ENCODE measurements at regions not wholly inside any gene's neighbourhood (a gene's known extent, or its start where the extent isn't known, plus 50 kb on each side); places are given as distances from the start of the nearest gene placed in this dataset.
"Not testable (repeated sequence)": the region's sequence is repeated elsewhere in the genome, so short reads cannot be mapped to it uniquely, and the experiment has no call there.

DNA sequence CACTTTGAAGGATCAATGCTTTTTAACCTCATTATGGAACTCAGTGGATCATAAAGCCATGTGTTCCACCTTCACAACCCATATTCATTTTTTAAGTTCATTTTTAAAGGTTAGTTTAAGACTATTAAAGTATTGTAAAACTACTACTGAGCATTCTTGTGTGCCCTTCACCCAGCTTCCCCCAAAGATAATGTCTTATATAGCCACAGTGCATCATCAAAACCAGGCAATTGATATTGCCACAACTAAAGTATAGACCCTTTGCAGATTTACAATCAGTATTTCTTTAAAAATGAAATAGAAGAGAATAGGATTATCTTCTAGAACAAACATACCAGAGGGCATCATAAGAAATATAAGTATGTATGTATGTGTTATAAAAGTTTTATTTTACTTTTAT lies 597.1 kb downstream of the CCSER2 start:
- no peak for DNase-seq (ENCODE audit: low spot score)

DNA sequence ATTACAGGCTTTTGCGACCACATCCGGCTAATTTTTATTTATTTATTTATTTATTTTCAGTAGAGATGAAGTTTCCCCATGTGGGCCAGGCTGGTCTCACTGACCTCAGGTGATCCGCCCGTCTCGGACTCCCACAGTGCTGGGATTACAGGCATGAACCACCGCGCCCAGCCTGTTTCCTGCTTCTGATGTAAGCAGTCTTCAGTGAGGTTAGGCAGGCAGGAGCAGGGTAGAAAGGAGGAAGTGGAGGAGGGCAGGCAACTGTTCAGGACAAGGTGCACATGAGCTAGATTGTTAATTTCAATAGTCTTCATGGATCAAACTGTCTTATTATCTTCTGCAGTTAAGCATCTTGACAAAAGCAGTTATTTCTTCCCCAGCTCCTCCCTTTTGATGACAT lies 605.0 kb downstream of the CCSER2 start:
- no peak for DNase-seq (ENCODE audit: low spot score)

DNA sequence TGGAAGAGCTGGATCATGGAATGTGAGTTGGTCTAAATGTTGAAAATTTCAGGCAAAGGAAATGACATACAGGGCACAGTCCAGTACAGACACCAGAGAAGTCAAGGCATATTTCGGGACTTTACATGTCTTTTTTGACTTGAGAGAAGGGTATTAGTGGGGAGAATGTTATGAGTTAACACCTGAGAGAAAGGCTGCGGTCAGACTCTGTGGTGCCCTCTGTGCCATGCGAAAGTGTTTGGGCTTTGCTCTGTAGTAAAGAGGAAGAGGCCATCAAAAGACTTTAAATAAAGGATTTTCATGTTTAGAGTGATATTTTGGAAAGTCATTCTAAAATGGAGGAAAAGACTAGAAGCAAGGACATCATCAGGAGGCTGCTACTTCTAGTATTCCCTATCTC lies 607.4 kb downstream of the CCSER2 start:
- no peak for DNase-seq (ENCODE audit: low spot score)

DNA sequence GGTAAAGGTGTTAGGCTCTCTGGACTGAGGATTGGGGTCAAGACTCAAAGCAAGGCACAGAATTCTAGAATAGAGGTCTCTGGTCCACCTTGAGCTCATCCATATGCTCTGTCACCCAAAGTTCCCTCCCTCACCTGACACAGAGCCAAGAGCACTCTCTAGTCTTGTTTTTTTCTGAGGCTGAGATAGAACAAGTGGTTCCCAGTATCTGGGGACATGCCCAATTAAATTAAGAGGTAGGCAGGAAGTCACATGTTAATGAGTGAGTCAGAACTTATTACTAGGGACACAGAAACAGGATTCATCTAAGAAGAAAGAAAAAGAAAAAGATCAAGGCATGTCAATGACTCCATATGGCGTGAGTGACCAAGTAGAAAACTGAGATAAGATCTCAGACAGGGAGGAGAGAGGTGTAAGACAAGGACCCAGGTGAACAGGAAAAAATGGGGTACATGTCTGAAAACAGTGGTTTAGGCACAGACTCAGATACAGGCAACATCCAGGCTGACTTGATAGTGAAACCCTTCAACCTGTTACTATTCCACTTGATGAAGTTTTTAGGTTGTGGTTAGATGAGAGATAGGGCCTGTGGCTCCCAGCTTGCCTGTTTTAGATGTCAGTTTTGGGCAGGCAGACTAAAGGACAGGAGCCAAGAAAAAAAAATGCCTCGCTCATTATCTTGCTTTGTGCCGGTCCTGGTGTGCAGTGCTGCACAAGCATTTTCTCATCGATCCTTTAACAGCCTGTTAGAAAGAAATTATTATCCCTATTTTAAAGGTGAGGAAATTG lies 609.9 kb downstream of the CCSER2 start:
- no peak for DNase-seq (ENCODE audit: low spot score)

DNA sequence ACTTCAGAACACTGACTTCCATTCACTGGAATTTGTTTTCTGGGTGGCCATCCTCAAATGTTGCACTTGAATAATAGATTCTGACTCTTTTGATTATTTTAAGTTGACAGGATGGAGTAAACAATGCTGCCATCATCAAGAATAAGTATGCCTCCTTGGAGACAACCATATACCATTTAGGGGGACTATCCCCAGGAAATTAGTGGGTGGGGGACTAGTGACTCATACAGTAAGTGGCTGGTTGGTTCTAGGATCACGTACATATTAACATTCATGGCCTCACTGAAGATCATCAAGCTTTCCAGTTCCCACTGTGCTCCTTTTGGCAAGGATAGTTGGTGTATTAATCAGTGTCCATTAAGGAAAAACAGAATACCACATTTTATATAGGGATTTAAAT lies 615.2 kb downstream of the CCSER2 start:
- no peak for DNase-seq (ENCODE audit: low spot score)

DNA sequence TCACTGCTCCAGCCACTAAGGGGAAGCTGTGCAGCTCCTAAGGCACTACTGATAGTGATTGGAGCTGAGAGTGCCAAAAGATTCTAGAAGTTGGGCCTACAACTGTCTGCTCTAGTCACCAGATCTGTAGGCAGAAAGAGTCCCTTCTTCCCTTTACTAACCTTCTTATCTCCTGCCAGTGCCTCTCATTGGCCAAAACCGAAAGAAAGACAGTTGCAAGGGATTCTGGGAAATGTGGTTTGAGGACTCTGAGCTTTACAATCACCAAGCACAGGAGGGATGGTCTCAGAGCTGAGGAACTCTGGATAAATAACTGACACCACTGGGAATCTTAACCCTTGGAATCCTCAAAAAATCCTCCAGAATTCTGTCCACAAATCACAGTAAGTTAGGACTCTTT lies 615.8 kb downstream of the CCSER2 start:
- no peak for DNase-seq (ENCODE audit: low spot score)

DNA sequence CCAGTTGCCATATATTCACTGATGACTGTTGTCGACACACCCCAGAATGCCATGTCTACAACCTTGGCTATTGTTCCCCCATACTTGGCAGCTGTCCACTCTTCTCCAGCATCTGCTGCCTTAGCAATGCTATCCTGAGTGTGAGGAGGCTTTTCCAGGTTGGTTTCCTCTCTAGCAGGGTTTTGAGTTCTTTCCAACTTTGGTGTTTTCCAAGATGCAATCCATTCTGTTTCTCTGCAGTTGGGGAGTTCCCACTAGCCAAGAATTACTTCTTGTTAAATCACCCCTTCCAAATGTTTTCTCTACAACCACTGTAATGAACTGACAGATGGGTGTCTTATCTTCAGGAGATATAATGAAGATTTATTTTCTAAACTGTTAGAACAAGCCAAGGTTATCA lies 617.4 kb downstream of the CCSER2 start:
- no peak for DNase-seq (ENCODE audit: low spot score)

DNA sequence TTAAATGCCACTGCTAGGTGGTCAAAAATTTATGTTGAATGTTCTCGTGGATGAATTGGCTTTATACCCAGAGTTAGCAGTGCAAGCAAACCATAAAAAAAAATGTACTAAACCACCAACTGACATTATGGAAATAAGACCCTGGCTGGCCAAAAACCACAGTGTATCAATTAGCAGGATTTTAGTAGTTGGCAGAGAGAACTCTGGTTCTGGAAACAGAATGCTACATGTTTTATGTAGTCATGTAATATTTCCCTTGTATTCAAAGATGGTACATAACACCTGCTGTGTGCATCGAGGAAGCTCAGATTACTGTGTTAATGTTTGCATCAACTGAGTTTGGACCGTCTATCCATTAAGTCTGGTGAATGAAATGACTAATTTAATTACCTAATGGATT lies 618.5 kb downstream of the CCSER2 start:
- no peak for DNase-seq (ENCODE audit: low spot score)

DNA sequence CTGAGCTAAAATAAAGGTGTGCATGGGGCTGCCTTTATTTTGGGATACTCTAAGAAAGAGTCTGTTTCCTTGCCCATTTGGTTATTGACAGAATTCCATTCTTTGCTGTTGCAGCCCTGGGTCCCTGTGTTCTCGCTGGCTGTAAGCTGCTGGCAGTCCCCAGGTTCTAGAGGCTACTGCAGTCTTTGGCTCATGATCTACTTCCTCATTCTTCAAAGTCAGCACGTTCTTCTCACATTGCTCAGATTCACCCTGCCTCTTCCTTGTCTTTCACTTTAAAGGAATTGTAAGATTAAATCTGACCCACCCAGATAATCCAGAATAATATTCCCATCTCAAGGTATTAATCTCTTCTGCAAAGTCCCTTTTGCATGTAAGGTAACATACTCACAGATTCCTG lies 620.3 kb downstream of the CCSER2 start:
- DNase-seq (ENCODE audit: low spot score) = no peak

DNA sequence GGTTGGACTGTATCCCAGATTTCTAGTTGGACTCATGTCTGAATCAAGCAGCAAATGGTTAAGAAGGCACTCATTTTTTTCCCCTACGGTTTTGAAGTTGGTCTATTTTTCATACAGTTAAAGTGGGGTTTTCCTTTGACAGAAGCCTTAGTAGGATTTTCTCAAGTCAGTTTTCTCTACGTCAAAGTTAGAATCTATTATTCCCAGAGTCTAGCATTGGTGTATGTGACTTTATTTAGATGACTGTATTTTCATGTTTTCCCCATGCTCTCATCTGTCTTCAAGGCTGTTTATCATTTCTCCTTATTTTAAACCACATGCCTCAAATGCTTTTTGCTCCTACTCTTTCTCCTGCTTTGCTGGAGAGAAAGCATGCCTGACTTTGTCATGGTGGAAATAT lies 623.2 kb downstream of the CCSER2 start:
- DNase-seq (ENCODE audit: low spot score) = no peak

DNA sequence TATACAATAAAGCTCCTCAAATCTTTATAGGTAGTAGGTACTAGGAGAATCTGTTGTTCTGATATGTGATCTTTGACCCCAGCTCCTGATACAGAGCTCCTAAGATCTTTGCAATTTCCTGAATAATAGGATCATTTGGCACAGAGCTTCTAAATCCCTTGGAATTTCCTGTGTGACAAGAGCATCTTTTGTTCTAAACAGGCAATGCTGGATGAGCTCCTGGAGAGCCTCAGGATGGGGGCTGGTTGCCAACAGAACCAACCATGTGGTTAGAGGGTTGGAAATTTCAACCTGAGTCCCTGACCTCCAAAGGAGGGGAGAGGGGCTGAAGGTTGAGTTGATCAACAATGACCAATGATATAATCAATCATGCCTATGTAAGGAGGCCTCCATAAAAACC lies 629.0 kb downstream of the CCSER2 start:
- DNase-seq (ENCODE audit: low spot score) = no peak

DNA sequence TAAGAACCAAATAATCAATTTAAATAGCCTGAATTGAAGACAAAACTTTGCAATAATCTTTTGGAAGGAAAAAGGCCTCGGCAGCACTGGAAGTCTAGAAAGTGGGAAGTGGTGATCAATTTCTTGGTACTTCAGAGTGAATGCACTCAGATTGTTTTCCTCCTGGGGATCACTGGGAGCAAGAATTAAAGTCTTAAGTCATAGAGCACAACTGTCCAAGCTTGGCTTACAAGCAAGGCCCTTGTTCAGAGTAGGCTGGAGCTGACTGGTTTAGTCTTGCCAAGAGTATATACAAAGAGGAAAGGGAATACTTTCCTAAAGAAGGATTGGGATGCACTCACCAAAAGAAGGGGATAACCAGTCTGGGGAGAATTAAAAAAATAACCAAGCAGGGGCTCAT lies 637.1 kb downstream of the CCSER2 start:
- DNase-seq (ENCODE audit: low spot score) = no peak

DNA sequence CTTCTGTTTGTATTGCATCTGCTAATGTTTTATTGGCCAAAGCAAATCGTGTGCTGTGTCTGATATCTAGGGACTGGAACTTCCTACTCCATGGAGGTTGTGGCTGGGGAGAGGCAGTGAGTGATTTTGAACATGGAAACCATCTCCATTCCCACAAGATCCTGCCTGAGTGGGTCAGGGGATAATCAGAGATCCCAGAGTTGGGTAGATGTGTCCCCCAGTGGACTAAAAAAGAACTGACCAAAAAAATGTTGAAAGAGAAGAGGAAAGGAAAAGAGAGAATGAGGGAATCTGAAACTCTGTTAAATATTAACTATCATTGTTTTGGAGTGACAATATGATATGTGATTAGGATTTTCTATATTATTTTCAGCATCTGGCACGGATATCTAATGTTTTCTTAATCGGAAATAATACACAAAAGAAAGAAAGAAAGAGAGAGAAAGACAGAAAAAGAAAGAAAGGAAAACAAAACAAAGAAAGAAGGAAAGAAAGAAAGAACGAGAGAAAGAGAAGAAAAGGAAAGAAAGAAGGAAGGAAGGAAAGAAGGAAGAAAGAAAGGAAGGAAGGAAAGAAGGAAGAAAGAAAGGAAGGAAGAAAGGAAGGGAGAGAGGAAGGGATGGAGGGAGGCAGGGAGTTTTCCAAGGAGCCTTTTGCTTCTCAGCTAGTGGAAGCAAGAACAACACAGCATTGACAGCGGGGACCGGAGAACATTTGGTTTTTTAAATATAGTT lies 638.5 kb downstream of the CCSER2 start:
- no peak for DNase-seq (ENCODE audit: low spot score)

DNA sequence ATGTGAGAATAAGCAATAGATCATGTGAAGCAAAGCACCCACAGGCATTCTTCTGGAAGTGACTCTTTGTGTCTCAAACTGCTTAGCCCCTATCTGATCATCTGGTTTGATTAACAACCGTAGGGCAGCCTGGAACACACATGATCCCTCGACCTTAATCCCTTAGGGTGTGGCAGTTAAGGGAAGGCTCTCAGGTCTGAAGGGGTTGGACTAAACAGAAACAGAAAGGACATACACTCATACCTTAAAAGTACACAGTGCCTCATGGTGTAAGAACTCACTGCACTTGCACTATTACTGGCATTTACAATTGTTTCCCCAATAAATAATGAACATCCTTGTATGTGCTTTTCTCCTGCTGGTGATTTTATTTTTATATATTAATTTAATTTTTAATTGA lies 640.9 kb downstream of the CCSER2 start:
- not testable (repeated sequence) for DNase-seq (ENCODE audit: low spot score)

DNA sequence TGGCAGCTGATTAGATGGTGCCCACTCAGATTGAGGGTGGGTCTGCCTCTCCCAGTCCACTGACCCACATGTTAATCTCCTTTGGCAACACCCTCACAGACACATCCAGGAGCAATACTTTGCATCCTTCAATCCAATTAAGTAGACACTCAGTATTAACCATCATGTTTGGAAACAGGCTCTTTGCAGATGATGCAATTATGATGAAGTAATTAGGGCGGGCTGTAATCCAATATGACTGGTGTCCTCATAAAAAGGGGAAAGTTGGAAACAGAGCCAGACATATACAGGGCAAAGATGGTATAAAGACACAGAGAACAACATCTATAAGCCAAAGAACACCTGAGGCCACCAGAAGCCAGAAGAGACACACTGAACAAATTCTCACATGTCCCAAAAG lies 658.6 kb downstream of the CCSER2 start:
- no peak for DNase-seq (ENCODE audit: low spot score)

DNA sequence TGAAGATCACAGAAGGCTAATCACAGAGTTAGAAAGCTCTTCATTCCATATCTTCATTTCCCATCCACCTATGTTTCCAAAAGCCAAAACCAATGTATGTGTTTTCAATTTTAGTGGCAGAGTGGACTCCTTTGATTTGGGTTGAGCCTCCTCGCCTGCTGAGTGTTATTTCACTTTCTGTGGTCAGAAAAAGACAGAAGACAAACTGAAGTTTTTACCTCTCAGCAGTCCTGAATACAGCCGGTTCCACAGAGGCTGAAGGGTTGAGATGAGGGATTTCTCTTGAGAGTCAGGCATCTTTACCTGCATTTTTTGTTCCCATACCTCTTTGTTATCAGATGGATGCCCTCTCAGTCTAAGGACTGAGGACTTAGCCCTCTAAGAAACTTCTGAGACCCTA lies 659.6 kb downstream of the CCSER2 start:
- DNase-seq (ENCODE audit: low spot score) = no peak

DNA sequence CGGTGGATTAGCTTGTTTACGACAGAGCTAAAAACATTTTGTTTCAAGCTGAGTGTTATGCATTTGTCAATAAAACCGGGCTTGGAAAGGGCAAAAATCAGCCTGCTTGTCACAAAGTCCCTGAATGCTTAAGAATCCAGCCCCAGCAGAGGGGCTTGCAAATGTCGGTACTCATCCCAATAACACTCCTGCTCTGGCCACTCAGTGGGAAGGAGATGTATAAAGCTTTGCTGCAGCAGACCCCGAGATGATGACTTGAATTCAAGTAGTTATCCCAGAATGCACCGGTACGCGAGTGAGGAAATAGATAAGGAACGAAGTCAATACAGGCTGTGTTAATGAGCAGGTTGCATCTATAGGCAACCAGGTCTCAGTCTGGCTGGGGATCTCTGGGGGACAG lies 662.3 kb downstream of the CCSER2 start:
- no peak for DNase-seq (ENCODE audit: low spot score)

DNA sequence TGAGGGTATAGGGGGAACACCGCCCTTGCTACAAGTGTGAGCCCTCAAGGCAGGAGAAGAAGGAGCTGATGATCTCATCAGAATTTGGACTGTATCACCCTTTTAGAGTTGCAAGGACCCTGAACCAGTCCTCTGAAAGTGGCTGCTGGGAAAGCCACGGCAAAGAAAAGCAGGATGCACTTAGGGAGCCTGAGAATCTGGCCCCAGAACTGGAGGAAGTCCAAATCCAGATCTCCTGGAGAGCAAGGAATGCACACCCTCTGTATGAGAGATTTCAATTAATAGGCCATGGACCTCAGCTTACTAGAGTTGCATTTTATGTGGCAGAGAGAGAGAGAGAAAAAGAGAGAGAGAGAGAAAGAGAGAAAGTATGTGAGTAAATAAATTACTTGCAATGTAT lies 662.9 kb downstream of the CCSER2 start:
- no peak for DNase-seq (ENCODE audit: low spot score)

DNA sequence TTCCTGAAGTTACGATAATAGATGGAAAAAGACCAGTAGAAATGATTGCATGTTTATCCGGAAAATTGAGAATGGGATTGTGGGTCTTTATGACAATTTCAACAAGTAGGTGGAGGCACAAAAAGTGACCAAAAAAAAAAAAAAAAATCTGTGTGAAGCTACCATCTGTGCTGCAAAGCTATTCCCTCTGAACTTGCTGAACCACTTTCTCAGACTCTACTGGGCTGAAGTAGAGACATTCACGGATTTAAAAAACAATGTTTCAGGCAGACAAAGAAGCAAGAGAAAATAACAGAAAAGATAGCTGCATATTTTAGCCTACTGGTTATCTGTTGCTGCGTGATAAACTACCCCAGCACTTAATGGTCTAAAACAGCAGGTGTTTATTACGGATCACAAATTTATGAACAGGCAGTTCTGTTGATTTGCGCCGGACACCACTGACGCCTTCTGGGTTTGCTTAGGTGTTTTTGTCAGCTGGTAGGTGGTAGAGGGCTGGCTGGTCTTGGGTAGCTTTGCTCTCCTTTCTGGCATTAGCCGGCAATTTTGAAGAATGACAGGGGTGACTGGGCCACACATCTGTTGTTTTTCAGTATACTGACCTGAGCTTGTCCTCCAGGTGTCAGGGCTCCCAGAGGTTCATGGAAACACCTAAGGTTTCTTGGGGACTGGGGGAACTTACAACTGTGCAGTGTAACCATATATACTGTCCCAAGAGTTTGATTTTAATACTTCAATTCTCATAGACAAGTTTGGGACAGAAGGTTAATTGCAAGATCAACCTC lies 665.1 kb downstream of the CCSER2 start:
- no peak for DNase-seq (ENCODE audit: low spot score)

DNA sequence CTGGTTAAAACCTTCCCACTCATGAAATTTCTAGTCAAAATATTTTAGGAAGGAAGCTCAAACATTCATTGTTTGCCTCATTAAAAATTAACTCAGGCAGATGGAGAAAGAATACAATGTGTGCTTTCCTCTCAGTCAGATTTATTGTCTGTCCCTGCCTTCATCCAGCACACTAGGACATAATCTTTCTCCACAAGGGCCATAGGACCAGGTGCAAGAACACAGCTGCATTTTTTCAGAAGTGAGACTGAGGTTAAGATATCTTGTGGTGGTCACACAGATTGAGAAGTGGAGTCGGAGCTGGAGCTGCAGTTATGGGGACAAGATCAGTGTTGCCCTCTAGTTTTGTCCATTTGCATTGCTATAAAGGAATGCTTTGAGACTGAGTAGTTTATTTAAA lies 666.3 kb downstream of the CCSER2 start:
- DNase-seq (ENCODE audit: low spot score) = no peak

DNA sequence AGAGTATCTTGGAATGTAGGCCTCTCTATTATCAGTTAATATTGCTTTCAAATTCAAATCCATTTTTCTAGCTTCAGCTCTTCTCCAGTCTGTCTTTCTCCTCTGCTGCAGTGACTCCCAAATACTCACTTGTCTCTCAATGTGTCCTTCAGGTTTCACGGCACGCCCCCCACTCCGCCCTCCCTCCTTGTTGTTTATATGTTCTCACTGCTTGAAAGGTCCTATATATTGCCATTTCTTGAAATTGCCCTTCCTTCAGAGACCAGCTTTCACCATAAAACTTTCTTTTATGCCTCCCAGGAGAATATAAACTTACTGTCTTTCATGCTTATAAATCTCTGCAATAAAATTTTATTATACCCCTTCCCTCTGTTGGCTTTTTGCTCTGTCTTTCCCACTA lies 668.2 kb downstream of the CCSER2 start:
- no peak for DNase-seq (ENCODE audit: low spot score)

DNA sequence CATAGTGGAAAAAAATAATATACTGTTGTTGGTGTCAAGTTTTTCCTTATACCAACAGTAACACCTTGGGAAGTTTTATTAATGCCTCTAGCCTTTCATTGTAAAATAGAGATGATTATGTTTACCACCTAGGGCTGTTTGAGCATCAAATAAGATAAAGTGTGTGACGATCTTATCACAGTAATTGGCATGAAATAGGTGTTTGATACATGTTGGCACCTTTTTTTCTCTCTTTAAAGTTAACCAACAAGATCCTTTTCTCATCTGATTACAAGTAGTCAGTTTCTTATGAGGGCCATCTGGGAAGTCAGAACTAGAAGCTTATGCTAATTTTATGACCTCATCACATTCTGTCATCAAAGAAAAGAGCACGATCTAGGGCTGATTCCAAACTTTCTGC lies 669.5 kb downstream of the CCSER2 start:
- DNase-seq (ENCODE audit: low spot score) = no peak

DNA sequence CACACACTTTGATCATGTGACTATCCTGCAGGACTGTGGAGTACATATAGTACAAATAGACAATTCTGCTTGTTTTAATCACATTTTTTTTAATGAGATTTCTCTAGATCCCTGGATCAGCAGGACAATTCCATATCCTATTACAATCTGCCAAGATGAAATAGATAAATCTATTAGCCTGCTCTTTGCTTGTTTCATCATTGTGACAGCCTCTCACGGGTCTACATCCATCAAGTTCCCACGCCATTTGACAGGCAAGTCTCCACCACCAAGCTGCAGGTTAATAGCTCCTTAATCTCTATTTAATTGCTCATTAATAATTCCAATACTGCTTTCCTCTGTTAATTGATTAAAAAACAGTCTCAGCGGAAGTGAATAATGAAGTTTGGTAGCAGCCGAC lies 671.5 kb downstream of the CCSER2 start:
- no peak for DNase-seq (ENCODE audit: low spot score)
